ENCODE measurements at regions not wholly inside any gene's neighbourhood (a gene's known extent, or its start where the extent isn't known, plus 50 kb on each side); places are given as distances from the start of the nearest gene placed in this dataset.

- DNase-seq = no peak
Measured at GRCh38 chrX:40177489-40177888, 79.7 kb upstream of the BCOR start.

- DNase-seq = no peak
Measured at GRCh38 chrX:40177117-40177430, 79.3 kb upstream of the BCOR start.

GRCh38 chrX:40176351-40177116 lies 78.8 kb upstream of the BCOR start:
- no peak for DNase-seq

DNA sequence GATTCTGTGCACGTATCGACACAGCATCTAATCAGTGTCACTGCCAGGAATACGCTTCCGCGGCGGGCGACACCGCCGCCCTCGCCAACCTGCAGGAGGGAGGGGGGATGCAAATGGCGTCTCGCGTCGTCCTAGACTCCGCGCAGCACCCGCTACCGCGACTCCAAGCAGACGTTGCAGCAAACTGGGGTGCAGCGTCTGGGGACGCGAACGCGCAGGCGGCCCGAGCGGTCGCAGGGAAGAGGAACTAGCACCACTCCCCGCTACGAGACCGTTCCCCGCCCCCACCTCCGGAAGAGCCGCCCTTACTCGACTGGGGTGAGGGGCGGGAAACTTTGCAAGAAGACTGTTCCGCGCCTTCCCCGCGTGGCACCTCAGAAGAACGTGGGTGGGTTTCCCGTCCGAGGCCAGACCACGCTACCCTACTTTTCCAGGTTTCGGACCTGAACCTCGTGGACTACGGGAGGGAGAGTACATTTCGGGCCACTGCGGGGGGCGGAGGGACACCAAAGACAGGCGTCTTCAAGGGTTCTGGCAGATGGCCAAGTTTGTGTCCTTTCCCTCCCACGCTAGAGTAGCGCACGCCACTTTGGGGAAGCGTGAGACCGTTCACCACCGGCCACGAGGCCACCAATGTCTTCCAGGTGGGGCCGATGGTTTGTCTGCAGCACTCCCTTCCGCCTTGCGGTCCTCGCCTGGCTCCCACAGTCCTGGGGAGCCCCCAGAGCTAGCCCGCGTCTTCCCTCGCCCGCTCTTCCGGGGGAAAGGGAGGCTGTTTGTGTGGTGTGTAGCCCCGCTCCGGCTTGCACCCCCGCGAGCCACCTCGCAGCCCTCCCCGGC lies 78.0 kb upstream of the BCOR start:
- DNase-seq = peak; percentile 22

DNA sequence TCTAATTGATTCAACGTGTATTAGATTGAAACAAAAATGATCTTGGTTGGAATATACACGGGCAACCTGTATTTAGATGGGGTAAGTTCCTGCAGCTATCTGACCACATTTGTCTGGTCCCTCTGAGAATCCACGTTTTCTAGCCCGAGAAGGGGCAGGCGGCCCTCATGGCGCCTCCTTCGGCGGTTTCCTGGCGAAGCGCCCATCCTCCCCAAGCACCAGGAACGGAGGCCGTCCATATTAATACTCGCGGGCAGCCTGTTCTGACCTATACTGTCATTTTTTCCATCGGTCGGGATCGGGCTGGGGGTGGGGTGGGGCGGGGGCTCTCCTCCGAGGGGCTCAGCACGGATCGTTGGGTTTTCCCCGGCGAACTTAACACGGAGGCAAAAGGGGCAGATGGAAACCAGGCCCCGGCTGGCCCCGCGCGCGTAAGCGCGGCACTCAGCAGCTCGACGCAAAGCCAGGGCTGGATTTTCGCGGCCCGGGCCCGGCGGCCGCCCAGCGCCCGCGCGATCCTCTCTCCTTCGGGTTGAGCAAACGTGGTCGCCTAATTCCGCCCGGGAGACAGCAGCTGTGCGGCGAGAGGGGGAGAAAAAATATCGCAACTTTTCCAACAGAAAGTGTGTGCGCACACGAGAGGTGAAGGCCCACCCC lies 77.2 kb upstream of the BCOR start:
- DNase-seq = peak; percentile 45

GRCh38 chrX:40174001-40174853 lies 76.5 kb upstream of the BCOR start:
- DNase-seq = no peak

DNA sequence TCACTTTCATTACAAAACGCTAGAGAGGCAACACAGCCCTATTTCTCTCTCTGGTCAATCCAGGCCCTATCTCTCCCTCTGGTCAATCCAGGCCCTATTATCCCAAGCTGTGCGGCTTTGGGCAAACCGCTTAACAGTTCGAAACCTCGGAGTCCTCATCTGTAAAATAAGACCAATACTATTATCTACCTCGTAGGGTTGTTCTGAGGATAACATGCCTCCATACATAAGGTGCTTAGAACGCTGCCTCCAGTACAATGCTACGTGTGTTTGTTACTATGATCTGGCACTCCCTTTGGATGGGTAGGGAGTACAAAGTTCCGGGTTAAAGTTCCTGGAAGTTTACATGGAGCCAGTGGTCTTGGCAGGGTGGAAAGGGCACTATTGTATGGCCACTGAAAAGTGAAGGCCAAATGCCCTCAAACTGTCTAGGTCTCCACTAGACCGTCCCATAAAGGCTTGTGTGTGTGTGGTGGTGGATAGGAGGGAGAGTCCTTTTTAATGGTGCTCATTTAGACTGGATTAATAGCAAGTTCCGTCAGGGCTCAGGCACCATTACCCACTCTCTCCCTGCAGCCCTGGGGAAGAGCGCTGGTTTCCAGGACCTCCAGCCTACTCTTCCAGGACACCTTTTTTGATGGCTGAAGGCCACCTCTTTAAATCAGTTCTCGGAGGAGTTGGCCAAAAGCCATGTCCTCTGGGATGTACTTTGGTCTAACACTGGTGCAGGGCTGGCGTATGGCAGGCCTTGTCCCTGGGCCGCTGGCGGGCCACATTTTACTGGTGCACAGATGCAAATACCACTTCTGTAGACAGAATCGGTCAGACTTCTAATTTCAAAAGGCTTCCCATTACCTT lies 75.6 kb upstream of the BCOR start:
- DNase-seq = no peak

DNA sequence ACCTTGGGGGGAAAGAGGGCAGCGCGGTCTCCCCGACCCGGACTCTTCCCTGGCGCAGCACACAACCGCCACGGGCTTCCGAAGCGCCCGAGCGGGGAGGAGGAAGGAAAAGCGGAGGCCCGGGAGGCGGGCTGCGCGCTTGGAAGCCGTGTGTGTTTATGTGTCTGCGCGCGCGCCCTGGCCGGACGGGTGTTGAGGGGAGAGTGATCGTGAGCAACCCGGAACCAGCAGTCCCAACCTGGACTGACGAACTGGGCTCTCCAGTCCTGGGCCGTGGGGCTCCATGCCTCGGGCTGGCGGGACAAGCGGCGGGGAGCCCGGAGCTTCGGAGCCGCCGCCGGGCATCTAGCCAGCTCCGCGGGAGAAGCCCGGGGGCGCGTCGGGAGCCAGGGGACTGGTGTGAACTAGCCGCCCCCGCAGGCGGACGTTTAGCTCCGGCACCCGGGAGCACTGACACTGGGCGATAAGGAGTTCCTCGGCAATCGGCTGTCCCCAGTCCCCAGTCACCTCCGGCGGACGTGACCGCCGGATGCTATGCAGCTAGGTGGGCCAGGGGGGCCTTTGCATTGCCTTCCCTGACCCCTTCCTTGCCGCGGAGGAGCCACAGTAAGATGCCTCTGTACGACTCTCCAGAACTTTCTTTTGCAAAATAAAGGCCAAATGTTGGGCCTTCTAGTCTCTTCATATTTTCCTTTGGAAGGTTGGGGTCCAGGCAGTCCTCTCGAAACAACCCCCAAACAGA lies 74.8 kb upstream of the BCOR start:
- peak; percentile 48 for DNase-seq

- peak; percentile 44 for DNase-seq
Measured at GRCh38 chrX:40171513-40172400, 74.0 kb upstream of the BCOR start.

DNA sequence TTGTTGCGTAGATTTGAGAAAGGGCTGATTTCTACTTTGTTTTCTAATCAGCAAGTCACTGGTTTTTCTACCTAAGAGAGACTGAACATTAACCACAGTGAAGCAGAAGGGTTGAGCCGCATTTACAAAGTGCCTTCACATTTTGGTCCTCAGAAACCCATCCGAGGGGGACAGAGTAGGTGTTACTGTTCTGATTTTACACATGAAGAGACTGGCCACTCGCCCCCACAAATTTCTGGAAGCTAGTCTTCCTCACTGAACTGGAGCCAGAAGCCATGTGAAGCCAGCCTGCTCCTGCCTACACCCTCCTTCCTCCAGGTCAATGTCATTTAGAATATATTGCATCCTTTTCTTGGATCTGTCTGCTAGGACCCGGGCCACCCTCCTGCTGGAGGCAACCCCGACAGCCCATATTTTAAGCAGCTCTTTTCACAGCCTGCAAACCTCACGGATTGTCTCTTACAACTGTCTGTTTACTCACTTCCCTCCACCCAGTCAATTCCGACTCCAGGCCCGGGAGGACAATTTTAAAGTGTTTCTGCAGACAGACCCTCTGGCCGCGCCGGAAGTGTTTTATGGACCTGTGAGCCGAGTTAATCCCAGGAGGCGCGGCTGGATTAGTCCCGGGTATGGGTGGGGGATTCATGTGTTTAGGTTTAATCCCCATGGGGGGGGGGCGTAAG lies 73.2 kb upstream of the BCOR start:
- no peak for DNase-seq

DNA sequence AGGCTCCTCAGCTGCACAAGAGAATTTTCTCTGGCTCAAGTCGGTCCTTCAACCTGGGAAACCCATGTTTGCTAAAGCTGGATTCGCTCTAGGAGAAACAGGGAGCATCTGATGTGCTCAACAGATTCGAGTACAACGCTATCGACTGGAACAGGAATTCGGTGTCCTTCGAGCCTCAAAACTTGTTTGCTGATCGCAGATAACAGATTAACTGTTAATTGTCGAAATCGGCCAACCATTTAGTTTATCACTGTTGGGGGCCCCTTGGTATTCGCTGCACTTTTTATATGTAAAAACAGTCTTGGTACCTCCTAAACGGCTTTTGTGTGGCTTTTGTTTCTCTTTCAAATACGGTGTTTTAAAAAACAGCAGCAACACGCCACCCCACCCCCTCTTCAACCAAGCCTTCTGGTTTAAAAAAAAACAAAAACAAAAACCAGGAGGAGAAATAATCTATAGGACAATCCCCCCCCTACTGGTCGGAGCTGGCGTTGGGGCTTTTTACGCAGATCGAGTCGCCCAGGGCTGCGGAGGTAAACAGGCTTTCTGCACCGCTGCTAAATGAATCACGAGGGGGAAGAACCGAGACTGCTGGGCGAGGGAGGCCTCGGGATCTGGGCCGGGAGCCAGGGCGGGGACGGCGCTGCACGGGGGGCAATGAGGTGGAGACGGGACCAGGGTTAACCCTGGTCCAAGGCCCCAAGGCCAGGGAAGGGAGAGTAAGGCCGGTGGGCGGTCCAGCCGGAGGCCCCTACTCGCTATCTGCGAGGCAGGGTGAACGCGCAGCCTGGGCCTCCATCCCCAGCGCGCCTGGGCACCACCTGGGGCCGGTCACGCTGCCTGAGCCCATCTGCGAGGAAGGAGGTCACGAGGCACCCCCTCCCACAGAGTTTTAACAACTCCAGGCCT lies 71.7 kb upstream of the BCOR start:
- peak; percentile 73 for DNase-seq

DNA sequence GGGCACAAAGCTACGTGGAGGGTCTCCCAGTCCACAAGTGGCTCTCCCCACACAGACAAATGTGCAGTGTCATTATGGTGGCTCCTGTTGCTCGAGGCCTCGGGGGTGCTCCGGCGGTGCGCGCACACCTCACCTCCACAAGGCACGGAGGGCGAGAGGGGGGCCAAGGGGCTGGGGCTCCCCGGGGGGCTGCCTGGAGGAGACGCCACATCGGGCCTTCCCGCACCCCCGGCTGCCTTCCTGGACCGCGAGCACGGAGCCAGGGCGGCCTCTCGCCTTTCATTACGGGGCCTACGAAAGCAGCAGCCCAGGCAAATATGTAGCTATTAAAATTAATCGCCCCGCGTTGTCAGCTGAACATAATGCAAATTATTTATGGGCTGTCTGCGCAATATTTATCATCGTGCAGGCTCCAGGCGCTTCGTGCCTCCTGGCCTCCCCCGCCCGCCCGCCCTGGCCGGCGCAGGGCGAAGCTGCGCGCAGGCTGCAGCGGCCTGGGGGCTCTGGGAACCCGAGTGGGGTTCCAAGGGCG lies 70.8 kb upstream of the BCOR start:
- no peak for DNase-seq

- no peak for DNase-seq
Measured at GRCh38 chrX:40167850-40168479, 70.2 kb upstream of the BCOR start.

GRCh38 chrX:40167233-40167849 lies 69.6 kb upstream of the BCOR start:
- no peak for DNase-seq

DNA sequence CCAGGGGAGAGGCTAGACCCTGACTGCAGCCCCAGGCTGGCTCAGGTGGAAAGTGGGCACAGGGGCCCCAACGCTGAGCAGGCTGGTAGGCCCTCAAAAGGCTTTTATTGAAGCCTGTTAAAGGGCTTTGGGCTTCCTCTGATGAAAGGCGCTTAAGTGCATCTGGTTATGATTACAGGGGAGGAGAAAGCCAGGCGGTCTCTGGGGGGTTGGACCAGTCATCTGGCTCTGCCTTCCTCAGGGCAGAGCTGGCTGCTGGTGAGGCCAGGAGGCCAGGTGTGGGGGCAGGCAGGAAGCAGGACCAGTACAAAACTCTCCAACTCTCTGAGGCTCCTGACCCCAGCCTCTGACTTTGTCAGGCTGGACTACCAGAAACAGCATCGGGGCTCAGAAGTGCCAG lies 68.8 kb upstream of the BCOR start:
- peak; percentile 76 for DNase-seq

GRCh38 chrX:40165861-40166260 lies 68.1 kb upstream of the BCOR start:
- DNase-seq = no peak

- no peak for DNase-seq
Measured at GRCh38 chrX:40165206-40165605, 67.4 kb upstream of the BCOR start.
